Heart left ventricle (tissue), 13 donors: ENCODE measurements at regions not wholly inside any gene's neighbourhood (a gene's known extent, or its start where the extent isn't known, plus 50 kb on each side); places are given as distances from the start of the nearest gene placed in this dataset.

Source experiments
- CTCF ChIP-seq, 12 donors: fragments of 200-600 bp; sonication (generic) in 4 of 12; IDR thresholded peaks; one replicate each; pipeline versions ENCODE4 v1.5.0 to v1.8.0; 2018 to 2022; ENCODE audit warnings: antibody characterized with exemption in 12 of 12, mild to moderate bottlenecking in 5 of 12
- POLR2A ChIP-seq, 2 donors: fragments of 450-650 bp; IDR thresholded peaks; one replicate each; pipeline ENCODE4 v1.6.1; 2017; ENCODE audit warnings: antibody characterized with exemption in 2 of 2, mild to moderate bottlenecking in 2 of 2, moderate library complexity in 2 of 2
- donor health status: ischemic (EF 13 %, LVEDD 7.1; RV severe dilation, severe dysfunction).
- donor health status: DM: no; HTN: yes; CAD: no.
- donor health status: DM: no; HTN: no; CAD: no.
- donor health status: ischemic (EF 25% LVEDD 6.9; RV normal size, moderate dysfunction).
- donor health status: ischemic (EF 25% LVEDD 5.7; RV mildly dilated, moderate dysfunction).
- donor health status: ischemic (EF 35%, LVEDD 5.7; RV mildly dilated, moderate dysfunction).
- donor health status: nonischemic (EF 11% LVEDD 7.7; RV severe dilation, severe dysfunction).
- donor health status: DM: yes; HTN: yes; CAD: no.
- donor health status: PGD.
- donor health status: ischemic (EF 29% LVEDD 5.4; RV normal size, mild dysfunction).
- donor health status: nonischemic (EF 23%, LVEDD 6.1; RV moderate dilation, normal function).

DNA sequence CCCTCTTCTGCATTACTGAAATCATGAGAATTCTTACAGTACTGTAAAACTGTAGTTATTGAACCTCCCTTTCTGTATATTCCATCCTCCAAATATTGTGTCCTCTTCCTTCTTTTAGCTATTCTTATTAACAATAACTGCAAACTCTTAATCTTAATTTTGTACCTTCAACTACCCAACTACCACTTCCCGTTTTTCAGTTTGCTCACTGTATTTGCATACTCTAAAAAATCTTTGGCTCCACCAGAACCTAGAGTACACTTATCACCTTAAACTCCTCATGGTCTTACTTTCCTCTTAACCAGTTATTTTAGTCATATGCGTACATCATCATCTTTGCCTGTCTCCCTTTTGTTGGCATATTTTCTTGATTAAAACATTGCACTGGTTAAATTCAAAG is 543.7 kb downstream of the ARAP2 start:
- TF ChIP-seq CTCF (IDR thresholded peaks at IDR 0.05) (no peak), POLR2A (IDR thresholded peaks at IDR 0.05) (no peak)
